Rectal smooth muscle tissue (tissue), 1 donor: ENCODE measurements at regions not wholly inside any gene's neighbourhood (a gene's known extent, or its start where the extent isn't known, plus 50 kb on each side); places are given as distances from the start of the nearest gene placed in this dataset.

Experiments
- H3K27ac ChIP-seq: one replicate; pipeline ENCODE4 v1.7.0; 2013; ENCODE audit warnings: low read depth, low read length, inconsistent platforms
- H3K27me3 ChIP-seq: one replicate; pipeline ENCODE4 v1.7.0; 2013; ENCODE audit warnings: low read length; ENCODE audit not compliant: control insufficient read depth, insufficient read depth
- H3K36me3 ChIP-seq: one replicate; pipeline ENCODE4 v1.7.0; 2013; ENCODE audit warnings: low read length; ENCODE audit not compliant: control insufficient read depth, insufficient read depth
- H3K4me1 ChIP-seq: one replicate; pipeline ENCODE4 v1.7.0; 2013; ENCODE audit warnings: low read length; ENCODE audit not compliant: control insufficient read depth, insufficient read depth
- H3K4me3 ChIP-seq: one replicate; pipeline ENCODE4 v1.7.0; 2013; ENCODE audit warnings: low read length
- H3K9ac ChIP-seq: one replicate; pipeline ENCODE4 v1.7.0; 2013; ENCODE audit warnings: low read length

DNA sequence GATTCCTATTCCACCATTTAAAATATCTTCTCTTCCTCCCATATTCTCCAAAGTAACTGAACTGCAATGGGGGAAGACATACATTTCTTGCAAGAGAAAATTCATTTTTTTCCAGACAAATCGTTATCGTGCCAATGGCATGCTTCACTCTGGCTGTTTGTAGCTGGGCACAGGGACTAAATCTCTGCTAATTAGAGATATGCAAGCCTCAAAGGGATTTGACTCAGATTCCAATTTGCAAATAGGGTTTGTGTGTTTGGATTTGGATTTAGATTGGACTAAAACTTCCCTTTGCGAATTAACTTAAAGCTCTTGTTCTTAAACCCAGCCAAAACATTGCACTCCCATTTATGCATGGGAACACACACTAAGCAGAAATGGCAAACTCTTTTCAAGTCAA, 276.2 kb upstream of the DUSP10 start:
- Histone ChIP-seq H3K27me3 (no peaks in the 10 kb centered on the region), H3K27ac (no peak overlapping the region), H3K4me3 (no peak overlapping the region), H3K4me1 (no peaks in the 10 kb centered on the region), H3K36me3 (no peaks in the 10 kb centered on the region), H3K9ac (no peak overlapping the region)

DNA sequence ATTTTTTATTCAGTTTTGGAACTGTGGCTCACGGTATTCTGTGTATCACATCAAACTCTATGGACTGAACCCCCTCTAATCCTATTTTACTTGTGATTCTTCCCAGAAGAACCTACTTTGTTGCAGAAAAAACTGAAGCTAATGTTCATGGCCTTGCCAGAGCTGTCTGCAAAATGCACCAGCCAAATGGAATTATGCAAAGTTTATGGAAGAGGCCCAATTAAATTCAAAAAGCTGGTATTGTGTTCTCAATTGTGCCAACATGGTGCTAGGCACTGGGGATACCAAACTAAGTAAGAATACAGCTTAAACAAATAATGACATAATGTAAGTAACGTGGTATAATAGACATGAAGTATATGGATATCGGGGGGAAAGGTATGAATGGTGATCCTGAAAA, 273.8 kb upstream of the DUSP10 start:
- H3K36me3 ChIP-seq = no peaks in the 10 kb centered on the region
- no peak overlapping the region for H3K27ac ChIP-seq
- H3K9ac ChIP-seq = no peak overlapping the region
- H3K4me1 ChIP-seq = no peaks in the 10 kb centered on the region
- no peak overlapping the region for H3K4me3 ChIP-seq
- H3K27me3 ChIP-seq = no peaks in the 10 kb centered on the region

DNA sequence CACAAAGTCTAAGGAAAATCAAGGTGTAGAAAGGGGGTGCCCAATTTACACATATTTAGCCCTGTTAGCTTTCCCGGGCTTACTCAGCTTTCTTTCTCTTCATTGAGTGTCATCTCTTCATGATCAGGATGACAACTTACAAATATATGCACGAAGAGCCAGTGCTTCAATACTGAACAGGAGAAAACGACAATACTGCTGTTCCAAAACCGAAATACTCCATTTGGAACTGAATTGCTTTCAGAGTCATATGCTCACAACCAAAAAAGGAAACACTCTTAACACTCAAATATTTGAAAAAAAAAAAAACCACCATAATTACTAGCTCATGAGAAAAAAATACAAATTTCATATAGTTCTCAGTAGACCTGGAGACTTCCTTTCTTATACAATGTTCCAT, 272.1 kb upstream of the DUSP10 start:
- Histone ChIP-seq H3K4me1 (no peaks in the 10 kb centered on the region), H3K4me3 (no peak overlapping the region), H3K9ac (no peak overlapping the region), H3K36me3 (no peaks in the 10 kb centered on the region), H3K27me3 (no peaks in the 10 kb centered on the region), H3K27ac (no peak overlapping the region)

DNA sequence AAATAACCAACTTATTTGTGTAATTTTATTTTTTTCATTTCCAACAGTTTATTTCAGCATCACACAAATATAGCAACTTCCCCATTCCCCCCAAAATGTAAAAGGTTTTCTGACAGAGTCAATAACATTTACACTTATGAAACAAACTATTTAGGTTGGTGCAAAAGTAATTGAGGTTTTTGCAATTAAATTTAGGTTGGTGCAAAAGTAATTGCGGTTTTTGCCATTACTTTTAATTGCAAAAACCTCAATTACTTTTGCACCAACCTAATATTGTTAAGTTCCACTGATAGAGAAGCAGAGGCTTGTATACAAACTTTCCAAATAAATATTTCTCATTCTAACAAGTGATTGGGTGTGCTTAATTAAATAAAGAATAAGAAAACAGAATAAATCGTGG, 270.9 kb upstream of the DUSP10 start:
- H3K4me1 ChIP-seq = no peaks in the 10 kb centered on the region
- no peak overlapping the region for H3K9ac ChIP-seq
- H3K36me3 ChIP-seq = no peaks in the 10 kb centered on the region
- no peak overlapping the region for H3K4me3 ChIP-seq
- H3K27ac ChIP-seq = no peak overlapping the region
- no peaks in the 10 kb centered on the region for H3K27me3 ChIP-seq

DNA sequence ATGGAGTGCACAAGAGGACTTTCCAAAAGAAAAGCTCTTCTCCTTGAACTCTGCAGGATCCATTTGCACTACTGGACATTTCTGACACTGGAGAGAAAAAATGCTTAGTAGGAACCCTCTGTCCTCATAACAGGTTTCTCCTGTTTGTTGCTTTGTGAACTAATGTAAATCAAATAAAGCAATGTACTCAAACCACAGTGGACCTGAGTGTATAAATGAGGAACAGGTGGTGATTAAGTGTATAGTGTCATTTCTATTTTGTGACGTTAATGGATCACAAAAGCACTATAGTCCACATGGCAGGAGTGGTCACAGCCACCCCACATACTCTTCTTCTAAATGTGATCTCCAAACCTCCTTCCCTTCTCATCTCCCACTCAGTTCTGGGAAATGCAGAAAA, 268.4 kb upstream of the DUSP10 start:
- H3K27ac ChIP-seq = no peak overlapping the region
- no peak overlapping the region for H3K9ac ChIP-seq
- no peaks in the 10 kb centered on the region for H3K4me1 ChIP-seq
- no peaks in the 10 kb centered on the region for H3K36me3 ChIP-seq
- no peaks in the 10 kb centered on the region for H3K27me3 ChIP-seq
- H3K4me3 ChIP-seq = no peak overlapping the region

DNA sequence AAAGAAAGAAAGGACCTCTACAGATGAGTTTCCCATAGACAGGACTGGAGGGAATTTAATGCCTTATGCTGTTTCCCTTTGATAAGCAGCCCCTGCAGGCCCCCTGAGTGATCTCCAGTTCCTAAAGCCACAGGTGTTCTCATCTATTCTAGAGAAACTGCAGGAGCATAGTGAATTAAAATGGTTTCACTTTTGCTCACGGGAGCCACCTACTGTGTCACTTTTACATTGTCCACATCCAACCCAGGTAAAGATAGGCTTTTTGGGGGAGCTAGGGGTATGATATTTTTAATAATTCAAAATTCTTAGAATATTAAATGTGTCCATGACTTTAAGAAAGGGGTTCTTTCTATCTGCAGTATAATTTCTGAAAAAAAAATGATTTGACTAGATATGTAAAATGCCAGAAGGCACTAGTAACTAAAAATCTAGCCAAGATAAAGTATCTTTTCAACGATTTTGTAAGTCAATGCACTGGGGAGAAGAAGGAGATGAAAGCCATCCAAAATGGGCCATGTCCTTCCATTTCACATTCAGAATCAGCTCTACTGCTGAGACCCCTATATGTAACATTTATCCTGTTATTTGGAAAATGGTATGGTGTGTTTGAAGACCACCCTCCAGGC, 267.3 kb upstream of the DUSP10 start:
- Histone ChIP-seq H3K36me3 (no peaks in the 10 kb centered on the region), H3K9ac (no peak overlapping the region), H3K27me3 (no peaks in the 10 kb centered on the region), H3K4me1 (no peaks in the 10 kb centered on the region), H3K4me3 (no peak overlapping the region), H3K27ac (no peak overlapping the region)

DNA sequence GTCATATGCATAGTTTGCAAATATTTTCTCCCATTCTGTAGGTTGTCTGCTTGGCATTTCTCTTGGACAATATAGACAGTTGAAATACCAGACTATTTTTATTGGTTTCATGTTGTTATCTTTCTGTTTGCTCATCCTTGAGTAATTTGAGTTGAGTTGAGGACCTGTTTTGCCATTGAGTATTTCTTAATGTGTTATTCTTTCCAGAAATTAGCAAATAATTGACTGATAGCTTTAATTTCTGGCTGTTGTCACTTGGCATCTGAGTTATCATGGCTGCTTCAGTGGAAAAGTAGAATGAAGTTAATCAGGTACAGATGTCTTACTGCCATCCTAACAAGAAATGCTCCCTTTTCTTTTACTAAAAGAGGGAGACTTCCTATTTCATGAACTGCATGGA, 264.8 kb upstream of the DUSP10 start:
- no peak overlapping the region for H3K4me3 ChIP-seq
- H3K27ac ChIP-seq = no peak overlapping the region
- H3K4me1 ChIP-seq = no peaks in the 10 kb centered on the region
- H3K9ac ChIP-seq = no peak overlapping the region
- no peaks in the 10 kb centered on the region for H3K27me3 ChIP-seq
- H3K36me3 ChIP-seq = no peaks in the 10 kb centered on the region

DNA sequence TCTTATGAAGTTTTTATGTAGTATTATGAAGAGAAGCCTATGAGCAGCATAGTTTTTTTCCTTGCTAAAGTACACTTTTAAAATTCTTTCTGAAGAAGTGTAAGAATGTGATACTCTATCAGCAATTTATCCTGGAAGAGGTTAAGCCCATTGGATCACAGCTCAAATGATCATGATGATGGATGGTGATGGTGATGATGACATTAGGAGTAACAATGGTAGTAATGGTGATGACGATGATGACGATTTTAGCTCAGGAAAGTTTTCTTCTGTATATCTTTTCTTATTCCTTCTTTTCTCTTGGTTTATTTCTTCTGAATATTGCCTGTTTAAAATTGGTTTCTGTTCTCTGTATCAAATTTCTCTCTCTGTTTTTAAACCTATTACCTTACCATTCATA, 262.9 kb upstream of the DUSP10 start:
- H3K36me3 ChIP-seq = no peaks in the 10 kb centered on the region
- H3K9ac ChIP-seq = no peak overlapping the region
- H3K27ac ChIP-seq = no peak overlapping the region
- no peak overlapping the region for H3K4me3 ChIP-seq
- no peaks in the 10 kb centered on the region for H3K4me1 ChIP-seq
- H3K27me3 ChIP-seq = no peaks in the 10 kb centered on the region

DNA sequence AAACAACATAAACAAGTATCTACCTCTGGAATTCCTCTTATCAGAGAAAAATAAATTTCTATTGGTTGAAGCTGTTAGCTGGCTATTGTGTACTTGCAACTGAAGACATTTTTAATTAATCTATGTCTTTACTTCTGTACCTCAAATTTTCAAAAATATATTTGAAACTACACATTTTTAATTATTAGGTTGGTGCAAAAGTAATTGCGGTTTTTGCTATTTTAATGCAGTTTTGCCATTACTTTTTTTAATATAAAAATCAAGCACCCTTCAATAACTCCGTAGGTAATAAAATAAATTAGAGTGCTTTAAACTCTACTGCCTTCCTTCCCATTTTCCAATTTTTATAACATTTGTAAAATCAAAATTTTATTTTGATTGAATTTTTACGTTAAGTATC, 262.1 kb upstream of the DUSP10 start:
- Histone ChIP-seq H3K4me1 (no peaks in the 10 kb centered on the region), H3K27me3 (no peaks in the 10 kb centered on the region)

DNA sequence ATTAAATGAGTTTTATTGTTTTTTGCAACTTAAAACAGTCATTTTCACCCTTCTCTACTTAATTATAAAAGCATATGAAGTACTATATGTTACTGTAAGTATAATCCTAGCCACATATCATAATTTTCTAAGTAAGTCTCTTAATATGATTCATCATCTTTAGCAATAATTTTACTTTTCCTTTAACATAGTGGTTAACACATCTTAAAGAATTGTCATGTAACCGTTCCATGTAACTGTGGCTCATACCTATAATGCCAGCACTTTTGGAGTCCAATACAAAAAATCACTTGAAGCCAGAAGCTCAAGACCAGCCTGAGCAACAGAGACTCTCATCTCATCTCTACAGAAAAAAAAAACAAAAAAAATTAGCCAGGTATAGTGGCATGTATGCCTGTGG, 260.6 kb upstream of the DUSP10 start:
- Histone ChIP-seq H3K4me1 (no peaks in the 10 kb centered on the region), H3K27ac (no peak overlapping the region), H3K4me3 (no peak overlapping the region), H3K9ac (no peak overlapping the region), H3K27me3 (no peaks in the 10 kb centered on the region), H3K36me3 (no peaks in the 10 kb centered on the region)

More for the DNA sequence above, 262.1 kb upstream of the DUSP10 start:
- Histone ChIP-seq H3K27ac (no peak overlapping the region), H3K4me3 (no peak overlapping the region), H3K36me3 (no peaks in the 10 kb centered on the region), H3K9ac (no peak overlapping the region)

DNA sequence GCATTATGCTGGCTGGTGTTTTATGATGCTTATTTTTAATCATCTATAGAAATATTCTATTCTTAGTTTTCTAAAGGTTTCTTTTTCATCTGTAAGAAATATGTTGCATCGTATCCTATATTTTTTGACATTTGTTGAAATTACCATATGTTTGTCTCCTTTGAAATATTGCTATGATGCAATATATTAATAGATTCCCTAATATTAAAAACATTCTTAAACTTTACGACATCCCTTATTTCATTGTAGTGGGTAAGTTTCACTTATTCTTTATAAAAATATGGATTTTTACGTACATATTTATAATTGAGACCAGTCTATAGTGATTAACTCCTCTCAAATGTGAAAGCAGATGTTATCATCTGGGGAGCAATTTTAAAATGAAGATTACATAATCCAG, 258.2 kb upstream of the DUSP10 start:
- Histone ChIP-seq H3K36me3 (no peaks in the 10 kb centered on the region), H3K27ac (no peak overlapping the region), H3K27me3 (no peaks in the 10 kb centered on the region), H3K4me1 (no peaks in the 10 kb centered on the region), H3K9ac (no peak overlapping the region), H3K4me3 (no peak overlapping the region)

DNA sequence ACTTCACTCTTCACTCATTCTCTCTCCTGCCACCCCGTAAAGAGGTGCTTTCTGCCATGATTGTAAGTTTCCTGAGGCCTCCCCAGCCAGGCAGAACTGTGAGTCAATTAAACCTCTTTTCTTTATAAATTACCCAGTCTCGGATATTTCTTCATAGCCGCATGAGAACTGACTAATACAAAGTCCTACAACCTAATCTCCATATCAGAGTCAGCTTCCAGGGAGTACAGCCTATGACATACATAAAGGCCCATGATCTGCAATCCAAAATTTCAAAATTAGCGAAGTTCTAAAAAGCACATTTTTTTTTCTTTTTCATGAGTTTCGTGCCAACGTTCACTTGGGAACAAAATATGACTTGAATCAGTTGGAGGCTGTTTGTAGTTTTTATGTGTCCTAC, 256.9 kb upstream of the DUSP10 start:
- Histone ChIP-seq H3K36me3 (no peaks in the 10 kb centered on the region), H3K4me3 (no peak overlapping the region), H3K9ac (no peak overlapping the region), H3K27me3 (no peaks in the 10 kb centered on the region), H3K4me1 (no peaks in the 10 kb centered on the region), H3K27ac (no peak overlapping the region)

DNA sequence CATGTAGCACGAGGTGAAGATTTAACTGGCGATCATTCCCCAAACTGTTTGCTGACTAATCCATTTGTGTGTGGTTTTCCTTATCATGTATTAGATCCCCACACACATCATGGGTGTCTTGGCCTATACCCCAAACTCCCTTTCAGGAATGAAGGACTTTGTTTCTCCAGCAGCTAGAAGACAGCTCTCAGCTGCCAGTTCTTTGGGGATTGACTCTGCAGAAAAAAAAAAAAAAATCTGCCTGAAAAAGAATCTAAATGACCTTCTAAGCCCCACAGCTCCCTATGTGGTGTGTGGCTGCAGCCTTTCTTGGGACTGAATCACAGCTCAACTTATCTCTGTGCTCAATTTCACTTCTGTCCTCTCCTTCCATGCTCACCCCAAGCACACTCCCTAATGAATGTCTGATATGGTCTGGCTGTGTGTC, 256.3 kb upstream of the DUSP10 start:
- no peak overlapping the region for H3K27ac ChIP-seq
- no peaks in the 10 kb centered on the region for H3K36me3 ChIP-seq
- no peaks in the 10 kb centered on the region for H3K4me1 ChIP-seq
- H3K9ac ChIP-seq = no peak overlapping the region
- no peak overlapping the region for H3K4me3 ChIP-seq
- no peaks in the 10 kb centered on the region for H3K27me3 ChIP-seq
